ENCODE measurements at regions not wholly inside any gene's neighbourhood (a gene's known extent, or its start where the extent isn't known, plus 50 kb on each side); places are given as distances from the start of the nearest gene placed in this dataset.

GRCh38 chr4:30929649-30930048 lies 209.5 kb downstream of the PCDH7 start:
- Histone ChIP-seq H3K27me3 (ENCODE audit: control insufficient read depth, insufficient read depth, low read length) (no peaks in the 10 kb centered on the region), H3K4me3 (ENCODE audit: low read length in 3 of 3) (no peak overlapping the region), H3K9me3 (ENCODE audit: control insufficient read depth in 2 of 3, insufficient read depth in 1 of 3, low read length in 3 of 3) (no peaks in the 10 kb centered on the region), H3K4me1 (ENCODE audit: control insufficient read depth in 2 of 3, insufficient read depth in 2 of 3, low read depth in 1 of 3, low read length in 3 of 3) (no peaks in the 10 kb centered on the region), H3K27ac (ENCODE audit: low read depth in 2 of 2, low read length in 2 of 2) (no peak overlapping the region), H3K36me3 (ENCODE audit: control insufficient read depth in 2 of 3, insufficient read depth in 3 of 3, low read length in 3 of 3) (no peaks in the 10 kb centered on the region), H3K9ac (ENCODE audit: low read length in 3 of 3) (no peak overlapping the region)
- DNase-seq (no peak), FAIRE-seq (no peak)
- intact Hi-C loops (cut with DNase I), result no loop called here
- TF ChIP-seq CTCF (IDR thresholded peaks at IDR 0.05; ENCODE audit: borderline replicate concordance, extremely low read depth, insufficient read depth), result no peak

DNA sequence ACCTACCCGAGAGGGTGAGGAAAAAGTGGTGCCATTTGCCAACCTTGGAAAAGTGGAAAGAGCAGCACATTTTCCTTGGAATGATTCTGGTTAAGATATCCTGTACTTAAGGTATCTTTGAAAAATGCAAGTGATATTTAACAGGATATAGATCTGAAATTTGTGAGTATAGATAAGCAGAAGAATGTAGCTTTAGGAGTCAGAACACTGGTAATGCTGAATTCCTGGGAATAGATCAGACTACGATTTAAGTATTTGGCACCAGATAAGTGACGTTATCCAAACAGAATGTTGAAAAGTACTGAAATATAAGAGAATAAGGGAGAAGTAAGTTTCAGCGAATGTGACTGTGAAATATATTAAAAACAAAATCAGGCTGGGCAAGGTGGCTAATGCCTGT lies 210.1 kb downstream of the PCDH7 start:
- Histone ChIP-seq H3K27me3 (ENCODE audit: control insufficient read depth, insufficient read depth, low read length) (no peaks in the 10 kb centered on the region), H3K9ac (ENCODE audit: low read length in 3 of 3) (no peak overlapping the region), H3K27ac (ENCODE audit: low read depth in 2 of 2, low read length in 2 of 2) (no peak overlapping the region), H3K9me3 (ENCODE audit: control insufficient read depth in 2 of 3, insufficient read depth in 1 of 3, low read length in 3 of 3) (no peaks in the 10 kb centered on the region), H3K4me3 (ENCODE audit: low read length in 3 of 3) (no peak overlapping the region), H3K4me1 (ENCODE audit: control insufficient read depth in 2 of 3, insufficient read depth in 2 of 3, low read depth in 1 of 3, low read length in 3 of 3) (no peaks in the 10 kb centered on the region), H3K36me3 (ENCODE audit: control insufficient read depth in 2 of 3, insufficient read depth in 3 of 3, low read length in 3 of 3) (no peaks in the 10 kb centered on the region)
- TF ChIP-seq CTCF (IDR thresholded peaks at IDR 0.05; ENCODE audit: borderline replicate concordance, extremely low read depth, insufficient read depth), result no peak
- DNase-seq, result no peak
- intact Hi-C loops (cut with DNase I), result no loop called here
- no peak for FAIRE-seq

DNA sequence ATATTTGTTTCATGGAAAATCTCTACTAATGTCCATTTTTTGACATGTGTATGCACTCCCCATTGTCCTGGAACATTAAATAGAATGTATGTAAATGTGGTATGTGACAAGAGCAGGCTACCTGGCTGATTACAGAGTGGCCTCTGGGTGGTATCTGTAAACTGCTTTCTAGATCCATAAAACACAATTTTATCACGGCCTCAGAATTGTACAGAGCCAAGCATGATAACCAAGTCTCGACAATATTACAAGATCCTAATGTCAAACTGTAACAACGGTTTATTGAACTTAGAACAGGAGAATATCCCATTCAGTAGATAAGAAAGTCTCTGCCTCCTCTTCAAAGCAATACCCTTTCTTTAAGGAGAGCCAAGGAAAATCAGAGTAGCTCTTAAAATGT lies 212.4 kb downstream of the PCDH7 start:
- Histone ChIP-seq H3K27ac (ENCODE audit: low read depth in 2 of 2, low read length in 2 of 2) (no peak overlapping the region), H3K9ac (ENCODE audit: low read length in 3 of 3) (no peak overlapping the region), H3K36me3 (ENCODE audit: control insufficient read depth in 2 of 3, insufficient read depth in 3 of 3, low read length in 3 of 3) (no peaks in the 10 kb centered on the region), H3K4me3 (ENCODE audit: low read length in 3 of 3) (no peak overlapping the region), H3K27me3 (ENCODE audit: control insufficient read depth, insufficient read depth, low read length) (no peaks in the 10 kb centered on the region), H3K9me3 (ENCODE audit: control insufficient read depth in 2 of 3, insufficient read depth in 1 of 3, low read length in 3 of 3) (no peaks in the 10 kb centered on the region), H3K4me1 (ENCODE audit: control insufficient read depth in 2 of 3, insufficient read depth in 2 of 3, low read depth in 1 of 3, low read length in 3 of 3) (no peaks in the 10 kb centered on the region)
- DNase-seq (no peak), FAIRE-seq (no peak)
- no peak for TF ChIP-seq CTCF (IDR thresholded peaks at IDR 0.05; ENCODE audit: borderline replicate concordance, extremely low read depth, insufficient read depth)
- intact Hi-C loops (cut with DNase I), result no loop called here

GRCh38 chr4:30939069-30939468 lies 218.9 kb downstream of the PCDH7 start:
- Histone ChIP-seq H3K9me3 (ENCODE audit: control insufficient read depth in 2 of 3, insufficient read depth in 1 of 3, low read length in 3 of 3) (no peaks in the 10 kb centered on the region), H3K4me3 (ENCODE audit: low read length in 3 of 3) (no peak overlapping the region), H3K36me3 (ENCODE audit: control insufficient read depth in 2 of 3, insufficient read depth in 3 of 3, low read length in 3 of 3) (no peaks in the 10 kb centered on the region), H3K27ac (ENCODE audit: low read depth in 2 of 2, low read length in 2 of 2) (no peak overlapping the region), H3K4me1 (ENCODE audit: control insufficient read depth in 2 of 3, insufficient read depth in 2 of 3, low read depth in 1 of 3, low read length in 3 of 3) (no peaks in the 10 kb centered on the region), H3K27me3 (ENCODE audit: control insufficient read depth, insufficient read depth, low read length) (no peaks in the 10 kb centered on the region), H3K9ac (ENCODE audit: low read length in 3 of 3) (no peak overlapping the region)
- TF ChIP-seq CTCF (IDR thresholded peaks at IDR 0.05; ENCODE audit: borderline replicate concordance, extremely low read depth, insufficient read depth), result no peak
- no peak for FAIRE-seq
- intact Hi-C loops (cut with DNase I), result no loop called here
- DNase-seq, result peak in 1 of 5 donors; percentile 41

All from kidney (tissue), 13 donors.